Keratinocyte (primary cell): ENCODE measurements at regions not wholly inside any gene's neighbourhood (a gene's known extent, or its start where the extent isn't known, plus 50 kb on each side); places are given as distances from the start of the nearest gene placed in this dataset.

Experiments used
- CTCF ChIP-seq, 3 experiments: IDR thresholded peaks in 1 of 3; conservative IDR thresholded peaks in 1 of 3; optimal IDR thresholded peaks in 1 of 3; 2 replicates in 2 of 3; 3 replicates in 1 of 3; pipeline versions ENCODE3 to v1.5.1; 2011; ENCODE audit warnings: low read length in 3 of 3, mild to moderate bottlenecking in 3 of 3, moderate library complexity in 2 of 3, control low read depth in 1 of 3, inconsistent platforms in 1 of 3; ENCODE audit not compliant: insufficient read depth in 2 of 3; ENCODE audit errors: extremely low read depth in 1 of 3
- EZH2 ChIP-seq: IDR thresholded peaks from one replicate; pipeline ENCODE4 v1.6.1; 2012; ENCODE audit warnings: inconsistent platforms, mild to moderate bottlenecking, low read length, moderate library complexity

DNA sequence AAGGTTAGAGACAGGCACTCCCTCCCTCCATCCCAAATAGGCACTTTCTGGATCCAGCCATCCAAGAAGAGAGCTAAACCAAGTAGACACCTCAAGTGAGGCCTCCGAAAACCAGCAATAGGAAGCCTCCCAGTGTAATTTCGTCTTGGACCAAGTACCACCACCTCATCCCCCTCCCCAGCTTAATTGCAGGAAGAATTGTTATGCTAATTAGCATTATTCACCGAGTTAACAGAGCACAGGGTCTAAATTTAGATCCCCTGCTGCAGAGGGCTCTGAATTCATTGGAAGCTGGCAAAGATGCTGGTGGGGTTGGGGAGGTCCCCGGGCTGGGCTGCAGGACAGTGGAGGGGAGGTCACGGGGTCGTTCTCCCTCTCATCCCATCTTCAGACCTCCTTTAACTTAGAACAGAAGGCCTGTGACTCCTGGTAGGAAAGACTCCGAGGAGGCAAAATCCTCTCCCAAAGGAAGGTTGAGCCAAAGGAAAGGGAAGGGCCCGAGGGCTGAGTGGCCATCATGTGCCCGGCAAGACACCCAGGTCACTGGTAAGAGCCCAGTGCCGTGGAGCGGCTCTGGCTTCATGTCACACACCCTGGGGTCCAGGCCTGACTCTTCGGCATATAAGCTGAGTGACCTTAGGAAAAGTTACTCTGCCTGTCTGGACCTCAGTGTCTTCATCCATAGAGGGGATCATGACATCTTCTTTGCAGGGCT lies 209.2 kb upstream of the GRIK3 start:
- no peak for TF ChIP-seq CTCF (optimal IDR thresholded peaks at IDR 0.05 in 1 of 3, IDR thresholded peaks at IDR 0.05 in 1 of 3, conservative IDR thresholded peaks at IDR 0.05 in 1 of 3; ENCODE audit: extremely low read depth in 1 of 3, insufficient read depth in 2 of 3, low read length in 3 of 3)
- TF ChIP-seq EZH2 = no peak
